Fibroblast of villous mesenchyme (primary cell): ENCODE measurements at regions not wholly inside any gene's neighbourhood (a gene's known extent, or its start where the extent isn't known, plus 50 kb on each side); places are given as distances from the start of the nearest gene placed in this dataset.
"Not testable (repeated sequence)": the region's sequence is repeated elsewhere in the genome, so short reads cannot be mapped to it uniquely, and the experiment has no call there.

Experiments
- DNase-seq: peaks from one replicate; pipeline ENCODE4 v3.0.0-alpha.2; 2010; ENCODE audit warnings: low read depth
- H3K4me3 ChIP-seq: 2 replicates; pipeline ENCODE4 v1.5.1; 2011; ENCODE audit warnings: low read depth, mild to moderate bottlenecking, low read length
- CTCF ChIP-seq: IDR thresholded peaks from 2 replicates; pipeline ENCODE4 v1.5.1; 2012; ENCODE audit warnings: low read depth, mild to moderate bottlenecking, low read length; ENCODE audit not compliant: insufficient read depth

- H3K4me3 ChIP-seq = no peak overlapping the region
- no peak for DNase-seq
- no peak for TF ChIP-seq CTCF
Observed at GRCh38 chr3:74139648-74140047, 474.8 kb downstream of the CNTN3 start.

- TF ChIP-seq CTCF = no peak
- no peak for DNase-seq
- H3K4me3 ChIP-seq = no peak overlapping the region
Observed at GRCh38 chr3:74137790-74138189, 476.7 kb downstream of the CNTN3 start.

- DNase-seq = no peak
- H3K4me3 ChIP-seq = no peak overlapping the region
- TF ChIP-seq CTCF = no peak
Observed at GRCh38 chr3:74135808-74136207, 478.7 kb downstream of the CNTN3 start.

- TF ChIP-seq CTCF = no peak
- DNase-seq = no peak
- H3K4me3 ChIP-seq = no peak overlapping the region
Observed at GRCh38 chr3:74134831-74135230, 479.6 kb downstream of the CNTN3 start.

- not testable (repeated sequence) for DNase-seq, H3K4me3 ChIP-seq
Observed at GRCh38 chr3:74131546-74132328, 482.7 kb downstream of the CNTN3 start.

GRCh38 chr3:74129611-74130010 is 484.8 kb downstream of the CNTN3 start:
- TF ChIP-seq CTCF = no peak
- no peak overlapping the region for H3K4me3 ChIP-seq
- no peak for DNase-seq

- H3K4me3 ChIP-seq = no peak overlapping the region
- TF ChIP-seq CTCF = no peak
- no peak for DNase-seq
Observed at GRCh38 chr3:74129056-74129455, 485.4 kb downstream of the CNTN3 start.
